Kidney (tissue), 13 donors: ENCODE measurements at regions not wholly inside any gene's neighbourhood (a gene's known extent, or its start where the extent isn't known, plus 50 kb on each side); places are given as distances from the start of the nearest gene placed in this dataset.

Experiments
- DNase-seq, 5 donors: peaks; one replicate each; pipeline ENCODE4 v3.0.0-alpha.2; 2013 to 2020
- FAIRE-seq: peaks from 2 replicates; lab custom pipeline; 2012; peaks lifted over from hg19 to GRCh38; lab: Jason Lieb, UNC
- H3K27ac ChIP-seq, 2 donors: one replicate each; pipeline ENCODE4 v1.7.0; 2013; ENCODE audit warnings: low read depth in 2 of 2, low read length in 2 of 2, inconsistent platforms in 1 of 2
- H3K27me3 ChIP-seq: one replicate; pipeline ENCODE4 v1.7.1; 2013; ENCODE audit warnings: low read length, inconsistent platforms; ENCODE audit not compliant: control insufficient read depth, insufficient read depth
- H3K36me3 ChIP-seq, 3 donors: one replicate each; pipeline versions ENCODE4 v1.7.0 to v1.7.1; 2013; ENCODE audit warnings: low read length in 3 of 3, control low read depth in 1 of 3, inconsistent platforms in 1 of 3; ENCODE audit not compliant: insufficient read depth in 3 of 3, control insufficient read depth in 2 of 3
- H3K4me1 ChIP-seq, 3 donors: one replicate each; pipeline versions ENCODE4 v1.7.0 to v1.7.1; 2013; ENCODE audit warnings: low read length in 3 of 3, inconsistent platforms in 1 of 3, low read depth in 1 of 3; ENCODE audit not compliant: control insufficient read depth in 2 of 3, insufficient read depth in 2 of 3
- H3K4me3 ChIP-seq, 3 donors: one replicate each; pipeline versions ENCODE4 v1.7.0 to v1.8.1; 2013; ENCODE audit warnings: low read length in 3 of 3, control low read depth in 1 of 3, inconsistent platforms in 1 of 3
- H3K9ac ChIP-seq, 3 donors: one replicate each; pipeline versions ENCODE4 v1.7.0 to v1.7.1; 2013; ENCODE audit warnings: low read length in 3 of 3, control low read depth in 1 of 3, inconsistent platforms in 1 of 3
- H3K9me3 ChIP-seq, 3 donors: one replicate each; pipeline versions ENCODE4 v1.7.0 to v1.7.1; 2013; ENCODE audit warnings: low read length in 3 of 3, control low read depth in 1 of 3, inconsistent platforms in 1 of 3; ENCODE audit not compliant: control insufficient read depth in 2 of 3, insufficient read depth in 1 of 3
- intact Hi-C: fragments of 100-400 bp; cut with DNase I; formaldehyde crosslinking; loops from one replicate; pipeline ENCODE4 v1.11.1; 2022
- TF ChIP-seq, protein P1 (sequence below): IDR thresholded peaks from 3 replicates; pipeline ENCODE4 v1.5.1; 2012; ENCODE audit warnings: mild to moderate bottlenecking, moderate library complexity, borderline replicate concordance; ENCODE audit not compliant: insufficient read depth; ENCODE audit errors: extremely low read depth
- donor health status: control.
- donor health status: control.
- donor health status: control.
- donor health status: control.
- donor health status: control.
- donor health status: DM: yes; HTN: yes; CAD: no.
- donor health status: Normal renal cell carcinoma (clear cell type).

- no peak overlapping the region for H3K4me3 ChIP-seq
- FAIRE-seq (no peak), DNase-seq (no peak)
- H3K36me3 ChIP-seq: no peaks in the 10 kb centered on the region
- no peak overlapping the region for H3K27ac ChIP-seq
- no peaks in the 10 kb centered on the region for H3K9me3 ChIP-seq
- TF ChIP-seq, protein P1, sequence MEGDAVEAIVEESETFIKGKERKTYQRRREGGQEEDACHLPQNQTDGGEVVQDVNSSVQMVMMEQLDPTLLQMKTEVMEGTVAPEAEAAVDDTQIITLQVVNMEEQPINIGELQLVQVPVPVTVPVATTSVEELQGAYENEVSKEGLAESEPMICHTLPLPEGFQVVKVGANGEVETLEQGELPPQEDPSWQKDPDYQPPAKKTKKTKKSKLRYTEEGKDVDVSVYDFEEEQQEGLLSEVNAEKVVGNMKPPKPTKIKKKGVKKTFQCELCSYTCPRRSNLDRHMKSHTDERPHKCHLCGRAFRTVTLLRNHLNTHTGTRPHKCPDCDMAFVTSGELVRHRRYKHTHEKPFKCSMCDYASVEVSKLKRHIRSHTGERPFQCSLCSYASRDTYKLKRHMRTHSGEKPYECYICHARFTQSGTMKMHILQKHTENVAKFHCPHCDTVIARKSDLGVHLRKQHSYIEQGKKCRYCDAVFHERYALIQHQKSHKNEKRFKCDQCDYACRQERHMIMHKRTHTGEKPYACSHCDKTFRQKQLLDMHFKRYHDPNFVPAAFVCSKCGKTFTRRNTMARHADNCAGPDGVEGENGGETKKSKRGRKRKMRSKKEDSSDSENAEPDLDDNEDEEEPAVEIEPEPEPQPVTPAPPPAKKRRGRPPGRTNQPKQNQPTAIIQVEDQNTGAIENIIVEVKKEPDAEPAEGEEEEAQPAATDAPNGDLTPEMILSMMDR: no peak
- no peaks in the 10 kb centered on the region for H3K4me1 ChIP-seq
- no peaks in the 10 kb centered on the region for H3K27me3 ChIP-seq
- intact Hi-C loops: no loop called here
- no peak overlapping the region for H3K9ac ChIP-seq
Observed at GRCh38 chr14:48584031-48584430, 908.6 kb upstream of the MDGA2 start.

GRCh38 chr14:48582938-48583337 lies 907.5 kb upstream of the MDGA2 start:
- TF ChIP-seq, protein P1: no peak
- no peaks in the 10 kb centered on the region for H3K9me3 ChIP-seq
- no peak overlapping the region for H3K4me3 ChIP-seq
- FAIRE-seq (no peak), DNase-seq (no peak)
- H3K9ac ChIP-seq: no peak overlapping the region
- H3K27me3 ChIP-seq: no peaks in the 10 kb centered on the region
- H3K4me1 ChIP-seq: no peaks in the 10 kb centered on the region
- no peak overlapping the region for H3K27ac ChIP-seq
- intact Hi-C loops: no loop called here
- H3K36me3 ChIP-seq: no peaks in the 10 kb centered on the region

DNA sequence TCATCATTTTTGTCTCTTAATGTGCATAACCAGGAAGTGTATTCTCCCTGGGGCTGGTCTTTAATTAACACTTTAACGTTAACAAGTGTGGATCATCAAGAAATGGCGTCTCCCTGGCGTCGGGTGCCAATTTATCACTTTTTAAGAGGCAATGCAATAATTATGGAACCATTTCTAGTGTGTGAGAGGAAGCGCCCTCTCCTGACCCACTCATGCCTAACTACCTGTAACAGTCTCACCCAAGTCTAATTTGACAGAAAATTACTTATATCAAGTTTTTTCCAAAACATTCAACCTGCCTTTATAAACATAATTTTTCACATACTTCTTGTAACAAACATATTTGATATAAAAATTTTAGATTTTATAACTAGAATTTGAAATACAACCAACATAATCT lies 905.3 kb upstream of the MDGA2 start:
- TF ChIP-seq, protein P1: no peak
- no peaks in the 10 kb centered on the region for H3K27me3 ChIP-seq
- H3K36me3 ChIP-seq: no peaks in the 10 kb centered on the region
- H3K27ac ChIP-seq: no peak overlapping the region
- no peaks in the 10 kb centered on the region for H3K4me1 ChIP-seq
- intact Hi-C loops: no loop called here
- no peak overlapping the region for H3K4me3 ChIP-seq
- no peak for DNase-seq
- H3K9me3 ChIP-seq: no peaks in the 10 kb centered on the region
- no peak for FAIRE-seq
- H3K9ac ChIP-seq: no peak overlapping the region

DNA sequence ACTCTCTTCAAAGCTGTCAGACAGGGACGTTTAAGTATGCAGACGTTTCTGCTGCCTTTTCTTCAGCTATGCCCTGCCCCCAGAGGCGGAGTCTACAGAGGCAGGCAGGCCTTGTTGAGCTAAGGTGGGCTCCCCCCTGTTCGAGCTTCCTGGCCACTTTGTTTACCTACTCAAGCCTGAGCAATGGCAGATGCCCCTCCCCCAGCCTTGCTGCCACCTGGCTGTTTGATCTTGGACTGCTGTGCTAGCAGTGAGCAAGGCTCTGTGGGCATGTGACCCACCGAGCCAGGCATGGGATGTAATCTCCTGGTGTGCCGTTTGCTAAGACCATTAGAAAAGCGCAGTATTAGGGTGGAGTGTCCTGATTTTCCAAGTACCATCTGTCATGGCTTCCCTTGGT lies 900.4 kb upstream of the MDGA2 start:
- Histone ChIP-seq H3K9ac (no peak overlapping the region), H3K27me3 (no peaks in the 10 kb centered on the region), H3K4me3 (no peak overlapping the region), H3K27ac (no peak overlapping the region), H3K4me1 (no peaks in the 10 kb centered on the region), H3K36me3 (no peaks in the 10 kb centered on the region), H3K9me3 (no peaks in the 10 kb centered on the region)
- DNase-seq (peak in 1 of 5 donors; percentile 44), FAIRE-seq (no peak)
- TF ChIP-seq, protein P1: no peak
- intact Hi-C loops: no loop called here
